ENCODE measurements at regions not wholly inside any gene's neighbourhood (a gene's known extent, or its start where the extent isn't known, plus 50 kb on each side); places are given as distances from the start of the nearest gene placed in this dataset.

DNA sequence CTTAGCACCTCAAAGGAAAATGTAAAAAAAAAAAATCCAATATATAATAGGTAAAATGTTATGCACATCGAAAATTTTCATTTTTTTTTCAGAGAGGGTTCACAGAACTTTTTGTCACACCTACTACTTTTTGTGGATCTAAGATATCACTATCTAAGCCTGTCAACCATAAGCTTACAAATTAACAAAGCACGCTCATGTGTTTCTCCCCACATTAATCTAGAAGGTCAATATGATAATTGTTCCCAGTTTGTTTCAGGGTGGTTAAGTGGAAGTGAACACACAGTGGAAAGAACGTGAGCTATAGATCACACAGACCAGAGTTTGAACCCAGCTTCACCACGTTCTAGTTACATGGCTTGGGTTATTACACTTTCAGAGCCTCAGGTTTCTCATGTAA, 78.6 kb upstream of the ROBO2 start:
- FAIRE-seq (no peak), DNase-seq (ENCODE audit: low read depth, low spot score) (no peak), ATAC-seq (no peak)
- intact Hi-C loops (cut with micrococcal nuclease; ENCODE audit: unreplicated experiment) = no loop called here
- H4K20me1 ChIP-seq (ENCODE audit: control insufficient read depth, insufficient read depth) = no peaks in the 10 kb centered on the region
- BruUV-seq (replicated peaks) = no TSS peak
- WGBS (ENCODE audit: insufficient coverage, insufficient replicate concordance, low lambda C conversion rate, missing lambda C conversion rate) = 0% methylated on average over 4 of the region's 4 CpGs
- no peak overlapping the region for H3K4me2 ChIP-seq (ENCODE audit: control insufficient read depth, insufficient read depth)
- SMC1A ChIA-PET (ENCODE audit: uncharacterized antibody, unreplicated experiment) = interaction anchor here (0.8 kb wide), 1 partner anchor 35 kb away, joined by 3 read pairs; no protein-coding TSS in a partner anchor
- H3K36me3 ChIP-seq (ENCODE audit: control insufficient read depth in 2 of 2, insufficient read depth in 2 of 2, low read length in 1 of 2) = no peaks in the 10 kb centered on the region
- no peaks in the 10 kb centered on the region for H3K79me2 ChIP-seq (ENCODE audit: control insufficient read depth, insufficient read depth, low read length)
- H3K4me1 ChIP-seq (ENCODE audit: control insufficient read depth, insufficient read depth, low read length) = no peaks in the 10 kb centered on the region
- H3K9me3 ChIP-seq (replicated peaks; ENCODE audit: control insufficient read depth, insufficient read depth, low read length) = no peaks in the 10 kb centered on the region
- no peak overlapping the region for H2AFZ ChIP-seq (ENCODE audit: control insufficient read depth, low read depth, low read length)
- POLR2A ChIA-PET = no interaction called here
- RAD21 ChIA-PET (ENCODE audit: unreplicated experiment) = no interaction called here
- no peak overlapping the region for H3K27ac ChIP-seq (ENCODE audit: control insufficient read depth, insufficient read depth)
- CTCF ChIA-PET = no interaction called here
- H3K9ac ChIP-seq (ENCODE audit: control insufficient read depth, insufficient read depth, low read length) = no peak overlapping the region
- in situ Hi-C loops (cut with MboI) = no loop called here
- H3K4me3 ChIP-seq = no peak overlapping the region
- no peaks in the 10 kb centered on the region for H3K27me3 ChIP-seq (replicated peaks in 1 of 2; ENCODE audit: control insufficient read depth in 2 of 2, insufficient read depth in 2 of 2, low read length in 1 of 2)
- TF ChIP-seq RAD21 (IDR thresholded peaks at IDR 0.05; ENCODE audit: insufficient read depth, low read depth, low read length) = no peak
- TF ChIP-seq, protein P1, sequence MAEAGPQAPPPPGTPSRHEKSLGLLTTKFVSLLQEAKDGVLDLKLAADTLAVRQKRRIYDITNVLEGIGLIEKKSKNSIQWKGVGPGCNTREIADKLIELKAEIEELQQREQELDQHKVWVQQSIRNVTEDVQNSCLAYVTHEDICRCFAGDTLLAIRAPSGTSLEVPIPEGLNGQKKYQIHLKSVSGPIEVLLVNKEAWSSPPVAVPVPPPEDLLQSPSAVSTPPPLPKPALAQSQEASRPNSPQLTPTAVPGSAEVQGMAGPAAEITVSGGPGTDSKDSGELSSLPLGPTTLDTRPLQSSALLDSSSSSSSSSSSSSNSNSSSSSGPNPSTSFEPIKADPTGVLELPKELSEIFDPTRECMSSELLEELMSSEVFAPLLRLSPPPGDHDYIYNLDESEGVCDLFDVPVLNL (IDR thresholded peaks at IDR 0.05; ENCODE audit: low read depth, low read length) = no peak
- TF ChIP-seq HDAC2 (IDR thresholded peaks at IDR 0.05) = no peak
- TF ChIP-seq NRF1 (conservative IDR thresholded peaks at IDR 0.05; ENCODE audit: low read depth, low read length) = no peak
- TF ChIP-seq TCF12 (IDR thresholded peaks at IDR 0.05; ENCODE audit: low read depth, low read length) = no peak
- TF ChIP-seq, protein P2, sequence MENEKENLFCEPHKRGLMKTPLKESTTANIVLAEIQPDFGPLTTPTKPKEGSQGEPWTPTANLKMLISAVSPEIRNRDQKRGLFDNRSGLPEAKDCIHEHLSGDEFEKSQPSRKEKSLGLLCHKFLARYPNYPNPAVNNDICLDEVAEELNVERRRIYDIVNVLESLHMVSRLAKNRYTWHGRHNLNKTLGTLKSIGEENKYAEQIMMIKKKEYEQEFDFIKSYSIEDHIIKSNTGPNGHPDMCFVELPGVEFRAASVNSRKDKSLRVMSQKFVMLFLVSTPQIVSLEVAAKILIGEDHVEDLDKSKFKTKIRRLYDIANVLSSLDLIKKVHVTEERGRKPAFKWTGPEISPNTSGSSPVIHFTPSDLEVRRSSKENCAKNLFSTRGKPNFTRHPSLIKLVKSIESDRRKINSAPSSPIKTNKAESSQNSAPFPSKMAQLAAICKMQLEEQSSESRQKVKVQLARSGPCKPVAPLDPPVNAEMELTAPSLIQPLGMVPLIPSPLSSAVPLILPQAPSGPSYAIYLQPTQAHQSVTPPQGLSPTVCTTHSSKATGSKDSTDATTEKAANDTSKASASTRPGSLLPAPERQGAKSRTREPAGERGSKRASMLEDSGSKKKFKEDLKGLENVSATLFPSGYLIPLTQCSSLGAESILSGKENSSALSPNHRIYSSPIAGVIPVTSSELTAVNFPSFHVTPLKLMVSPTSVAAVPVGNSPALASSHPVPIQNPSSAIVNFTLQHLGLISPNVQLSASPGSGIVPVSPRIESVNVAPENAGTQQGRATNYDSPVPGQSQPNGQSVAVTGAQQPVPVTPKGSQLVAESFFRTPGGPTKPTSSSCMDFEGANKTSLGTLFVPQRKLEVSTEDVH (IDR thresholded peaks at IDR 0.05; ENCODE audit: low read depth, partially characterized antibody) = no peak
- TF ChIP-seq SREBF2 (IDR thresholded peaks at IDR 0.05; ENCODE audit: low read length) = no peak
- TF ChIP-seq, protein P3, sequence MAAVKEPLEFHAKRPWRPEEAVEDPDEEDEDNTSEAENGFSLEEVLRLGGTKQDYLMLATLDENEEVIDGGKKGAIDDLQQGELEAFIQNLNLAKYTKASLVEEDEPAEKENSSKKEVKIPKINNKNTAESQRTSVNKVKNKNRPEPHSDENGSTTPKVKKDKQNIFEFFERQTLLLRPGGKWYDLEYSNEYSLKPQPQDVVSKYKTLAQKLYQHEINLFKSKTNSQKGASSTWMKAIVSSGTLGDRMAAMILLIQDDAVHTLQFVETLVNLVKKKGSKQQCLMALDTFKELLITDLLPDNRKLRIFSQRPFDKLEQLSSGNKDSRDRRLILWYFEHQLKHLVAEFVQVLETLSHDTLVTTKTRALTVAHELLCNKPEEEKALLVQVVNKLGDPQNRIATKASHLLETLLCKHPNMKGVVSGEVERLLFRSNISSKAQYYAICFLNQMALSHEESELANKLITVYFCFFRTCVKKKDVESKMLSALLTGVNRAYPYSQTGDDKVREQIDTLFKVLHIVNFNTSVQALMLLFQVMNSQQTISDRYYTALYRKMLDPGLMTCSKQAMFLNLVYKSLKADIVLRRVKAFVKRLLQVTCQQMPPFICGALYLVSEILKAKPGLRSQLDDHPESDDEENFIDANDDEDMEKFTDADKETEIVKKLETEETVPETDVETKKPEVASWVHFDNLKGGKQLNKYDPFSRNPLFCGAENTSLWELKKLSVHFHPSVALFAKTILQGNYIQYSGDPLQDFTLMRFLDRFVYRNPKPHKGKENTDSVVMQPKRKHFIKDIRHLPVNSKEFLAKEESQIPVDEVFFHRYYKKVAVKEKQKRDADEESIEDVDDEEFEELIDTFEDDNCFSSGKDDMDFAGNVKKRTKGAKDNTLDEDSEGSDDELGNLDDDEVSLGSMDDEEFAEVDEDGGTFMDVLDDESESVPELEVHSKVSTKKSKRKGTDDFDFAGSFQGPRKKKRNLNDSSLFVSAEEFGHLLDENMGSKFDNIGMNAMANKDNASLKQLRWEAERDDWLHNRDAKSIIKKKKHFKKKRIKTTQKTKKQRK (IDR thresholded peaks at IDR 0.05; ENCODE audit: low read depth, low read length) = no peak
- TF ChIP-seq ZNF207 (IDR thresholded peaks at IDR 0.05; ENCODE audit: borderline replicate concordance) = no peak
- no peak for TF ChIP-seq SIN3A (IDR thresholded peaks at IDR 0.05; ENCODE audit: low read depth, low read length)
- TF ChIP-seq CBX3 (IDR thresholded peaks at IDR 0.05; ENCODE audit: borderline replicate concordance, low read depth) = no peak
- TF ChIP-seq RBBP5 (conservative IDR thresholded peaks at IDR 0.05) = no peak
- no peak for TF ChIP-seq MXI1 (IDR thresholded peaks at IDR 0.05; ENCODE audit: low read depth, low read length)
- TF ChIP-seq ZNF274 (IDR thresholded peaks at IDR 0.05; ENCODE audit: insufficient read depth, insufficient read length) = no peak
- no peak for TF ChIP-seq RELA (IDR thresholded peaks at IDR 0.05; ENCODE audit: borderline replicate concordance, partially characterized antibody)
- TF ChIP-seq, protein P4, sequence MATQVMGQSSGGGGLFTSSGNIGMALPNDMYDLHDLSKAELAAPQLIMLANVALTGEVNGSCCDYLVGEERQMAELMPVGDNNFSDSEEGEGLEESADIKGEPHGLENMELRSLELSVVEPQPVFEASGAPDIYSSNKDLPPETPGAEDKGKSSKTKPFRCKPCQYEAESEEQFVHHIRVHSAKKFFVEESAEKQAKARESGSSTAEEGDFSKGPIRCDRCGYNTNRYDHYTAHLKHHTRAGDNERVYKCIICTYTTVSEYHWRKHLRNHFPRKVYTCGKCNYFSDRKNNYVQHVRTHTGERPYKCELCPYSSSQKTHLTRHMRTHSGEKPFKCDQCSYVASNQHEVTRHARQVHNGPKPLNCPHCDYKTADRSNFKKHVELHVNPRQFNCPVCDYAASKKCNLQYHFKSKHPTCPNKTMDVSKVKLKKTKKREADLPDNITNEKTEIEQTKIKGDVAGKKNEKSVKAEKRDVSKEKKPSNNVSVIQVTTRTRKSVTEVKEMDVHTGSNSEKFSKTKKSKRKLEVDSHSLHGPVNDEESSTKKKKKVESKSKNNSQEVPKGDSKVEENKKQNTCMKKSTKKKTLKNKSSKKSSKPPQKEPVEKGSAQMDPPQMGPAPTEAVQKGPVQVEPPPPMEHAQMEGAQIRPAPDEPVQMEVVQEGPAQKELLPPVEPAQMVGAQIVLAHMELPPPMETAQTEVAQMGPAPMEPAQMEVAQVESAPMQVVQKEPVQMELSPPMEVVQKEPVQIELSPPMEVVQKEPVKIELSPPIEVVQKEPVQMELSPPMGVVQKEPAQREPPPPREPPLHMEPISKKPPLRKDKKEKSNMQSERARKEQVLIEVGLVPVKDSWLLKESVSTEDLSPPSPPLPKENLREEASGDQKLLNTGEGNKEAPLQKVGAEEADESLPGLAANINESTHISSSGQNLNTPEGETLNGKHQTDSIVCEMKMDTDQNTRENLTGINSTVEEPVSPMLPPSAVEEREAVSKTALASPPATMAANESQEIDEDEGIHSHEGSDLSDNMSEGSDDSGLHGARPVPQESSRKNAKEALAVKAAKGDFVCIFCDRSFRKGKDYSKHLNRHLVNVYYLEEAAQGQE (IDR thresholded peaks at IDR 0.05; ENCODE audit: low read depth, low read length) = no peak
